ENCODE measurements at regions not wholly inside any gene's neighbourhood (a gene's known extent, or its start where the extent isn't known, plus 50 kb on each side); places are given as distances from the start of the nearest gene placed in this dataset.

DNA sequence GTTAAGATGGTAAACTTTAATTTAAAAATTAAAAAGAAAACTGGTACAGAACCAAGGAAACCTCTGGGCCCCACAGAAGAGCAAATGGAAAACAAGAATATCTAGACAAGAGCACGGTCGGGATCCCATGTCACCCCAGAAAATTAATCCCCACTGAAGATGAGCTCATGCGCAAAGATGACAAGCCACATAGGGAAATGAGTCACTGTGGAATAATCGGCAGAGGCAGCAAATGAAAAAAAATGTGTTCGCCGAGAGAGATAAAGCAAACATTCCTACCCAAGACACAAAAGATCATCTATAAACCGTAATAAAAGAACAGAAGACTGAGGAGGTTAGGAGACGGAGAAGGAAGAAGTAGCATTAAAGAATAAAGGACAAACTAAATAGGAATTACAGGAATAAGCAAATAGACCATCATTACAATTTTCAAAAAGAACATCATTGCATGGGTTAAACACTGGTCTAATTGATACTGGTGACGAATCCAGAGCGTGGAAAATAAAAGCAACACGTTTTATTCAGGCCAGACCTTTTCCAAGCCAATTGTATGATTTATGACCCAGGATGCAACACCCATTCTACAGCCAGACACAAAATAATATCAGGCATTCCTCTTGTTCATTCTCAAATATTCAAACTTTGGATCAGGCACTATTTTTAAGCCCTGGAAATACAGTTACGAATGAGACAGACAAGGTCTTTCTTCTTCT is 138.0 kb upstream of the ARID1B start:
- ATAC-seq (ENCODE audit: low read depth) (no peak), DNase-seq (ENCODE audit: low spot score) (no peak)
- Histone ChIP-seq H3K36me3 (ENCODE audit: low read depth) (no peaks in the 10 kb centered on the region), H3K27me3 (ENCODE audit: insufficient read depth, poor library complexity, severe bottlenecking) (no peaks in the 10 kb centered on the region), H3K4me3 (ENCODE audit: severe bottlenecking) (no peak overlapping the region), H3K9me3 (ENCODE audit: severe bottlenecking) (no peaks in the 10 kb centered on the region), H3K4me1 (ENCODE audit: insufficient read depth, poor library complexity, severe bottlenecking) (no peaks in the 10 kb centered on the region), H3K27ac (ENCODE audit: poor library complexity, severe bottlenecking) (no peak overlapping the region)
- TF ChIP-seq, protein P1, sequence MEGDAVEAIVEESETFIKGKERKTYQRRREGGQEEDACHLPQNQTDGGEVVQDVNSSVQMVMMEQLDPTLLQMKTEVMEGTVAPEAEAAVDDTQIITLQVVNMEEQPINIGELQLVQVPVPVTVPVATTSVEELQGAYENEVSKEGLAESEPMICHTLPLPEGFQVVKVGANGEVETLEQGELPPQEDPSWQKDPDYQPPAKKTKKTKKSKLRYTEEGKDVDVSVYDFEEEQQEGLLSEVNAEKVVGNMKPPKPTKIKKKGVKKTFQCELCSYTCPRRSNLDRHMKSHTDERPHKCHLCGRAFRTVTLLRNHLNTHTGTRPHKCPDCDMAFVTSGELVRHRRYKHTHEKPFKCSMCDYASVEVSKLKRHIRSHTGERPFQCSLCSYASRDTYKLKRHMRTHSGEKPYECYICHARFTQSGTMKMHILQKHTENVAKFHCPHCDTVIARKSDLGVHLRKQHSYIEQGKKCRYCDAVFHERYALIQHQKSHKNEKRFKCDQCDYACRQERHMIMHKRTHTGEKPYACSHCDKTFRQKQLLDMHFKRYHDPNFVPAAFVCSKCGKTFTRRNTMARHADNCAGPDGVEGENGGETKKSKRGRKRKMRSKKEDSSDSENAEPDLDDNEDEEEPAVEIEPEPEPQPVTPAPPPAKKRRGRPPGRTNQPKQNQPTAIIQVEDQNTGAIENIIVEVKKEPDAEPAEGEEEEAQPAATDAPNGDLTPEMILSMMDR (IDR thresholded peaks at IDR 0.05; ENCODE audit: poor library complexity, severe bottlenecking): no peak

DNA sequence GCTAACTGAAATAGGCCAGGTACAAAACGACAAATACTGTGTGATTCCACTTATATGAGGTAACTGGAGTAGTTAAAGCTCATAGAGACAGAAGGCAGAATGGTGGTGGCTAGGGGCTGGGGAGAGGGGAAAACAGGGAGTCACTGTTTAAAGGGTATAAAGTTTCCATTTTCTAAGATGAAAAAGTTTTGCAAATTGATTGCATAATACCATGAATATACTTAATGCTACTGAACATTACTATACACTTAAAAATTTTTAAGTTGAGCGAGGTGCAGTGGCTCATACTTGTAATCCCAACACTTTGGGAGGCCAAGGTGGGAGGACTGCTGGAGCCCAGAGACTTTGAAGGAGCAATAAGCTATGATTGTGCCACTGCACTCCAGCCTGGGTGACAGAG is 138.6 kb upstream of the ARID1B start:
- H3K4me1 ChIP-seq (ENCODE audit: insufficient read depth, poor library complexity, severe bottlenecking): no peaks in the 10 kb centered on the region
- no peak for ATAC-seq (ENCODE audit: low read depth)

DNA sequence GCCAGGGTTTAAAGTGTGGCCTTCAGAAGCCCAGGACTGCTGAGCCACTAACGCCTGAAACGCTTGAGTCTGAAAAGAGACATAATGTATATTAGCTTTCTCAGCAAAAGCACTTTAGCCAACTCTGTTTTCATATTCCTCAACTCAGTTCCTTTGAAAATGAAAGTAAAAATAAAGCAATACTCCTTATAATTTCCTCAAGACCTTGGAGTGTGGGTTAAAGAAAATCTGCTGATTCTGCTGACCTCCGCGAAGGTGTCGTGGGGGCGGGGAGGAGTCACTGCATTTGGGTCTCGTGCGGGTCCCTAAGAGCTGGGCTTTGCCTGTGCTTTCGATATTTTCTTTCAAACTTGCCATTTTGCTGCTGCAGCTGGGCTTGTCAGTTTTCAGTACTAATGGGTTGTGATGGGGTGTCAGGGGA is 142.2 kb upstream of the ARID1B start:
- Histone ChIP-seq H3K27ac (ENCODE audit: poor library complexity, severe bottlenecking) (no peak overlapping the region), H3K4me1 (ENCODE audit: insufficient read depth, poor library complexity, severe bottlenecking) (no peaks in the 10 kb centered on the region), H3K4me3 (ENCODE audit: severe bottlenecking) (no peak overlapping the region), H3K27me3 (ENCODE audit: insufficient read depth, poor library complexity, severe bottlenecking) (no peaks in the 10 kb centered on the region), H3K9me3 (ENCODE audit: severe bottlenecking) (no peaks in the 10 kb centered on the region), H3K36me3 (ENCODE audit: low read depth) (no peaks in the 10 kb centered on the region)
- no peak for ATAC-seq (ENCODE audit: low read depth)
- TF ChIP-seq, protein P1 (IDR thresholded peaks at IDR 0.05; ENCODE audit: poor library complexity, severe bottlenecking): no peak
- DNase-seq (ENCODE audit: low spot score): no peak

More for the DNA sequence above, 138.6 kb upstream of the ARID1B start:
- H3K4me3 ChIP-seq (ENCODE audit: severe bottlenecking): no peak overlapping the region
- H3K27me3 ChIP-seq (ENCODE audit: insufficient read depth, poor library complexity, severe bottlenecking): no peaks in the 10 kb centered on the region
- no peak overlapping the region for H3K27ac ChIP-seq (ENCODE audit: poor library complexity, severe bottlenecking)
- DNase-seq (ENCODE audit: low spot score): no peak
- no peaks in the 10 kb centered on the region for H3K36me3 ChIP-seq (ENCODE audit: low read depth)
- TF ChIP-seq, protein P1 (IDR thresholded peaks at IDR 0.05; ENCODE audit: poor library complexity, severe bottlenecking): no peak
- H3K9me3 ChIP-seq (ENCODE audit: severe bottlenecking): no peaks in the 10 kb centered on the region

DNA sequence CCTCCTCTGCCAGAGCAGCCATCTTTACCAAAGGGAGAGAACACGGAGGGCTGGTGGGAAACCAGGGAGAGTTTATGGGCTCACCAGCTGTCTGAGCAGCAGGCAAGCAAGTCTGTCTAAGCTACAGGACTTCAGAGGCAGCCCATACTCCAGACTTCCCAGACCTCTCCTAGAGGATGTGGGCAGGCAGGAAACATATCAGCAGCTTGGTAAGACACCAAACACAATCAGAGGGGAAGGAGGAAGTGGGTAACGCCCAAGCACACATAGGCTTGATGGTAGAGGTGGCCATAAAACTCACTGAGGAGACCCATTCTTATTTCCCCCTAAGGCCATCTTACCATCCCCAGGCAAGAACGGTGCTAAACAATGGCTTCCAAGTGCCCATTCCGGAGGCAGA is 143.1 kb upstream of the ARID1B start:
- Histone ChIP-seq H3K27ac (ENCODE audit: poor library complexity, severe bottlenecking) (no peak overlapping the region), H3K27me3 (ENCODE audit: insufficient read depth, poor library complexity, severe bottlenecking) (no peaks in the 10 kb centered on the region), H3K36me3 (ENCODE audit: low read depth) (no peaks in the 10 kb centered on the region), H3K4me3 (ENCODE audit: severe bottlenecking) (no peak overlapping the region), H3K4me1 (ENCODE audit: insufficient read depth, poor library complexity, severe bottlenecking) (no peaks in the 10 kb centered on the region), H3K9me3 (ENCODE audit: severe bottlenecking) (no peaks in the 10 kb centered on the region)
- no peak for DNase-seq (ENCODE audit: low spot score)
- TF ChIP-seq, protein P1 (IDR thresholded peaks at IDR 0.05; ENCODE audit: poor library complexity, severe bottlenecking): no peak
- no peak for ATAC-seq (ENCODE audit: low read depth)

DNA sequence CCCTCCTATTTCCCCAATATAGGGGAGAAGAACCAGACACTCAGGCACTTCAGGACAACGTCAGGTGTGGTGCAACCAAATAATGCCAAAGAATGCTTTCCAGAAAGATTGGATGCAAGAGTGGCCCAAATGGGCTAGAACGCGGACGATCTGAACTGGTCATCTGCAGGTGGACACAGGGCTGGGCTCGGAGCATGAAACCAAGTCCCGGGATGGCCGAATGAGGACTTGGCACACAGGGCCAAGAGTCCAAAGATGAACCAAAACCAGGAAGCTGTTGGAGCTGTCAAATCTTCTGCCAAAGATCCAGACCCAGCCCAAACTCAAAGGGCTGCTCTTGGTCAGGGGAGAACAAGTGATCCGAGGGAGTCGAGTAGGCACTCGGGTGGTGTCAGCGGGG is 143.9 kb upstream of the ARID1B start:
- TF ChIP-seq, protein P1 (IDR thresholded peaks at IDR 0.05; ENCODE audit: poor library complexity, severe bottlenecking): no peak
- Histone ChIP-seq H3K36me3 (ENCODE audit: low read depth) (no peaks in the 10 kb centered on the region), H3K27ac (ENCODE audit: poor library complexity, severe bottlenecking) (no peak overlapping the region), H3K4me1 (ENCODE audit: insufficient read depth, poor library complexity, severe bottlenecking) (no peaks in the 10 kb centered on the region), H3K9me3 (ENCODE audit: severe bottlenecking) (no peaks in the 10 kb centered on the region), H3K27me3 (ENCODE audit: insufficient read depth, poor library complexity, severe bottlenecking) (no peaks in the 10 kb centered on the region), H3K4me3 (ENCODE audit: severe bottlenecking) (no peak overlapping the region)
- DNase-seq (ENCODE audit: low spot score) (no peak), ATAC-seq (ENCODE audit: low read depth) (no peak)

All from RWPE2 (cell line).